Islet of Langerhans (tissue), 1 donor: ENCODE measurements at regions not wholly inside any gene's neighbourhood (a gene's known extent, or its start where the extent isn't known, plus 50 kb on each side); places are given as distances from the start of the nearest gene placed in this dataset.

Source experiments
- FAIRE-seq: peaks from one replicate; lab custom pipeline; 2011; peaks lifted over from hg19 to GRCh38; lab: Jason Lieb, UNC

GRCh38 chr10:123611876-123612275 lies 54.3 kb upstream of the GPR26 start:
- no peak for FAIRE-seq

- FAIRE-seq, result no peak
These were observed 52.8 kb upstream of the GPR26 start for GRCh38 chr10:123613346-123613850.

- FAIRE-seq, result no peak
These were observed 51.3 kb upstream of the GPR26 start for GRCh38 chr10:123614888-123615287.
